ENCODE measurements at regions not wholly inside any gene's neighbourhood (a gene's known extent, or its start where the extent isn't known, plus 50 kb on each side); places are given as distances from the start of the nearest gene placed in this dataset.

- Histone ChIP-seq H3K36me3 (ENCODE audit: insufficient read depth, low read length) (no peaks in the 10 kb centered on the region), H3K27ac (ENCODE audit: low read depth, low read length) (no peak overlapping the region), H4K20me1 (ENCODE audit: insufficient read depth, low read length) (no peaks in the 10 kb centered on the region), H2AFZ (ENCODE audit: low read length) (no peak overlapping the region), H3K79me2 (ENCODE audit: insufficient read depth, low read length) (no peaks in the 10 kb centered on the region), H3K9me3 (ENCODE audit: low read depth, low read length) (no peaks in the 10 kb centered on the region), H3K4me2 (ENCODE audit: insufficient read depth, low read length) (no peak overlapping the region), H3K27me3 (ENCODE audit: insufficient read depth, low read length) (no peaks in the 10 kb centered on the region), H3K4me3 (ENCODE audit: insufficient read depth, low read length) (no peak overlapping the region), H3K4me1 (ENCODE audit: insufficient read depth, low read length) (no peaks in the 10 kb centered on the region)
- DNase-seq (ENCODE audit: insufficient read length, low spot score, missing footprints): no peak
- no peak for TF ChIP-seq CTCF (IDR thresholded peaks at IDR 0.05; ENCODE audit: extremely low read depth, low read depth, low read length)
Measured at GRCh38 chr16:60181536-60181935, 1447.4 kb upstream of the GOT2 start.

DNA sequence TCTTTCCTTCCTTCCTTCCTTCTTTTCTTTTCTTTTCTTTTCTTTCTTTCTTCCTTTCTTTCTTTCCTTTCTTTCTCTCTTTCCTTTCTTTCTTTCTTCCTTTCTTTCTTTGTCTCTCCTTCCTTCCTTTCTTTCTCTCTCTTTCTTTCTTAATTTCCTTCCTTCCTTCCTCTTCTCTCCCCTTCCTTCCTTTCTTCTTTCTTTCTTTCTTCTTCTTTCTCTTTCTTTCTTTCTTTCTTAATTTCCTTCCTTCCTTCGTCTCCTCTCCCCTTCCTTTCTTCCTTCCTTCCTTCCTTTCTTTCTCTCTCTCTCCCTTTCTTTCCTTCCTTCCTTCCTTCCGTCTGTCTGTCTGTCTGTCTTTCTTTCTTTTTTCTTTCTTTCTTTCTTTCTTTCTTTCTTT, 1446.5 kb upstream of the GOT2 start:
- Histone ChIP-seq H2AFZ (ENCODE audit: low read length) (no peak overlapping the region), H3K79me2 (ENCODE audit: insufficient read depth, low read length) (no peaks in the 10 kb centered on the region), H3K9me3 (ENCODE audit: low read depth, low read length) (no peaks in the 10 kb centered on the region), H3K4me3 (ENCODE audit: insufficient read depth, low read length) (no peak overlapping the region), H4K20me1 (ENCODE audit: insufficient read depth, low read length) (no peaks in the 10 kb centered on the region), H3K4me1 (ENCODE audit: insufficient read depth, low read length) (no peaks in the 10 kb centered on the region), H3K27ac (ENCODE audit: low read depth, low read length) (no peak overlapping the region), H3K27me3 (ENCODE audit: insufficient read depth, low read length) (no peaks in the 10 kb centered on the region), H3K4me2 (ENCODE audit: insufficient read depth, low read length) (no peak overlapping the region), H3K36me3 (ENCODE audit: insufficient read depth, low read length) (no peaks in the 10 kb centered on the region)
- TF ChIP-seq CTCF (IDR thresholded peaks at IDR 0.05; ENCODE audit: extremely low read depth, low read depth, low read length): no peak
- no peak for DNase-seq (ENCODE audit: insufficient read length, low spot score, missing footprints)

GRCh38 chr16:60170196-60170595, 1436.1 kb upstream of the GOT2 start:
- no peak overlapping the region for H3K4me3 ChIP-seq (ENCODE audit: insufficient read depth, low read length)
- no peaks in the 10 kb centered on the region for H3K4me1 ChIP-seq (ENCODE audit: insufficient read depth, low read length)
- DNase-seq (ENCODE audit: insufficient read length, low spot score, missing footprints): no peak
- no peak for TF ChIP-seq CTCF (IDR thresholded peaks at IDR 0.05; ENCODE audit: extremely low read depth, low read depth, low read length)
- no peak overlapping the region for H3K4me2 ChIP-seq (ENCODE audit: insufficient read depth, low read length)
- H3K27ac ChIP-seq (ENCODE audit: low read depth, low read length): no peak overlapping the region
- no peaks in the 10 kb centered on the region for H3K79me2 ChIP-seq (ENCODE audit: insufficient read depth, low read length)
- no peaks in the 10 kb centered on the region for H4K20me1 ChIP-seq (ENCODE audit: insufficient read depth, low read length)
- no peaks in the 10 kb centered on the region for H3K9me3 ChIP-seq (ENCODE audit: low read depth, low read length)
- no peaks in the 10 kb centered on the region for H3K27me3 ChIP-seq (ENCODE audit: insufficient read depth, low read length)
- H2AFZ ChIP-seq (ENCODE audit: low read length): no peak overlapping the region
- no peaks in the 10 kb centered on the region for H3K36me3 ChIP-seq (ENCODE audit: insufficient read depth, low read length)

GRCh38 chr16:60166111-60166510, 1432.0 kb upstream of the GOT2 start:
- no peak overlapping the region for H3K4me3 ChIP-seq (ENCODE audit: insufficient read depth, low read length)
- H2AFZ ChIP-seq (ENCODE audit: low read length): no peak overlapping the region
- DNase-seq (ENCODE audit: insufficient read length, low spot score, missing footprints): no peak
- H4K20me1 ChIP-seq (ENCODE audit: insufficient read depth, low read length): no peaks in the 10 kb centered on the region
- no peak overlapping the region for H3K4me2 ChIP-seq (ENCODE audit: insufficient read depth, low read length)
- H3K4me1 ChIP-seq (ENCODE audit: insufficient read depth, low read length): no peaks in the 10 kb centered on the region
- no peak overlapping the region for H3K27ac ChIP-seq (ENCODE audit: low read depth, low read length)
- TF ChIP-seq CTCF (IDR thresholded peaks at IDR 0.05; ENCODE audit: extremely low read depth, low read depth, low read length): no peak
- H3K9me3 ChIP-seq (ENCODE audit: low read depth, low read length): no peaks in the 10 kb centered on the region
- no peaks in the 10 kb centered on the region for H3K36me3 ChIP-seq (ENCODE audit: insufficient read depth, low read length)
- no peaks in the 10 kb centered on the region for H3K27me3 ChIP-seq (ENCODE audit: insufficient read depth, low read length)
- H3K79me2 ChIP-seq (ENCODE audit: insufficient read depth, low read length): no peaks in the 10 kb centered on the region
